ENCODE measurements at regions not wholly inside any gene's neighbourhood (a gene's known extent, or its start where the extent isn't known, plus 50 kb on each side); places are given as distances from the start of the nearest gene placed in this dataset.

GRCh38 chr10:83959328-83959727 lies 180.0 kb upstream of the GHITM start:
- H3K36me3 ChIP-seq: no peaks in the 10 kb centered on the region
- no peaks in the 10 kb centered on the region for H3K9me3 ChIP-seq
- DNase-seq (ENCODE audit: low spot score): no peak
- TF ChIP-seq CTCF (IDR thresholded peaks at IDR 0.05): no peak
- no peak overlapping the region for H3K4me3 ChIP-seq
- no peak overlapping the region for H3K27ac ChIP-seq
- H3K27me3 ChIP-seq: no peaks in the 10 kb centered on the region
- no peaks in the 10 kb centered on the region for H3K4me1 ChIP-seq

- Histone ChIP-seq H3K27ac (no peak overlapping the region), H3K4me1 (no peaks in the 10 kb centered on the region), H3K4me3 (no peak overlapping the region), H3K9me3 (no peaks in the 10 kb centered on the region), H3K27me3 (no peaks in the 10 kb centered on the region), H3K36me3 (no peaks in the 10 kb centered on the region)
- TF ChIP-seq CTCF (IDR thresholded peaks at IDR 0.05): no peak
- no peak for DNase-seq (ENCODE audit: low spot score)
Measured at GRCh38 chr10:83960125-83960524, 179.2 kb upstream of the GHITM start.

GRCh38 chr10:83961620-83962019 lies 177.7 kb upstream of the GHITM start:
- Histone ChIP-seq H3K4me1 (no peaks in the 10 kb centered on the region), H3K9me3 (no peaks in the 10 kb centered on the region), H3K4me3 (no peak overlapping the region), H3K27me3 (no peaks in the 10 kb centered on the region), H3K27ac (no peak overlapping the region), H3K36me3 (no peaks in the 10 kb centered on the region)
- no peak for DNase-seq (ENCODE audit: low spot score)
- TF ChIP-seq CTCF (IDR thresholded peaks at IDR 0.05): no peak

DNA sequence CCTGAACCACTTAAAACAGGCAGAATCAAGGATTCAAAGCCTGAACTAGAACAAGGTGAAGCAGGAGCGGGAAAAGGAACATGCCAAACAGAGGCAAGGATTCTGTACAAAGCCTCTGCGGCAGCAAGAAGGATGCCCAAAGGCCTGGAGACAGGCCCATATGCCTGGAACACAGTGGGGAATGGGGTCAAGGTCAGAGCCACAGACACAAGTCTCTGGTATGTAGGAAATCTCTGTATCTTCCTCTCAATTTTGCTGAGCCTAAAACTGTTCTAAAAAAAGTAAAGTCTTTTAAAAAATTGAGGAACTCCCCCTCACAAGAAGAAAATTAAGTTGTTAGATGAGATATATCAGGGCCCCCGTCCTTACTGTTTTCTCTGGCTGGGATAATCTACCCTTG lies 175.9 kb upstream of the GHITM start:
- no peaks in the 10 kb centered on the region for H3K4me1 ChIP-seq
- DNase-seq (ENCODE audit: low spot score): no peak
- TF ChIP-seq CTCF (IDR thresholded peaks at IDR 0.05): no peak
- no peaks in the 10 kb centered on the region for H3K27me3 ChIP-seq
- no peak overlapping the region for H3K4me3 ChIP-seq
- H3K36me3 ChIP-seq: no peaks in the 10 kb centered on the region
- no peak overlapping the region for H3K27ac ChIP-seq
- no peaks in the 10 kb centered on the region for H3K9me3 ChIP-seq

- TF ChIP-seq CTCF (IDR thresholded peaks at IDR 0.05): no peak
- Histone ChIP-seq H3K4me1 (no peaks in the 10 kb centered on the region), H3K27me3 (no peaks in the 10 kb centered on the region), H3K4me3 (no peak overlapping the region), H3K36me3 (no peaks in the 10 kb centered on the region), H3K9me3 (no peaks in the 10 kb centered on the region), H3K27ac (no peak overlapping the region)
- DNase-seq (ENCODE audit: low spot score): no peak
Measured at GRCh38 chr10:83965473-83965872, 173.8 kb upstream of the GHITM start.

GRCh38 chr10:83968052-83968451 lies 171.3 kb upstream of the GHITM start:
- Histone ChIP-seq H3K9me3 (no peaks in the 10 kb centered on the region), H3K4me3 (no peak overlapping the region), H3K4me1 (no peaks in the 10 kb centered on the region), H3K36me3 (no peaks in the 10 kb centered on the region), H3K27me3 (no peaks in the 10 kb centered on the region), H3K27ac (no peak overlapping the region)
- TF ChIP-seq CTCF (IDR thresholded peaks at IDR 0.05): no peak
- no peak for DNase-seq (ENCODE audit: low spot score)
